HepG2 (cell line): ENCODE measurements at regions not wholly inside any gene's neighbourhood (a gene's known extent, or its start where the extent isn't known, plus 50 kb on each side); places are given as distances from the start of the nearest gene placed in this dataset.

Experiments
- BRD4 ChIP-seq: sonication (generic); formaldehyde crosslinking; IDR thresholded peaks from 2 replicates; pipeline ENCODE4 v1.4.0; 2020; ENCODE audit warnings: missing genetic modification reagents
- ELF4 ChIP-seq: sonication (generic); formaldehyde crosslinking; IDR thresholded peaks from 2 replicates; pipeline ENCODE4 v1.5.0; 2020; ENCODE audit warnings: missing genetic modification reagents, mild to moderate bottlenecking, moderate library complexity, borderline replicate concordance
- SNAPC2 ChIP-seq: sonication (generic); formaldehyde crosslinking; IDR thresholded peaks from 2 replicates; pipeline ENCODE4 v1.8.1; 2022; ENCODE audit warnings: mild to moderate bottlenecking, missing genetic modification reagents
- ZFX ChIP-seq: sonication (generic); formaldehyde crosslinking; IDR thresholded peaks from 2 replicates; pipeline ENCODE4 v1.4.0; 2020; ENCODE audit warnings: mild to moderate bottlenecking, low read depth, missing genetic modification reagents, moderate library complexity
- TF ChIP-seq, protein P1 (sequence below), 2 experiments: fragments of 450-650 bp in 1 of 2; sonication (generic) in 1 of 2; formaldehyde crosslinking in 1 of 2; IDR thresholded peaks; 2 replicates each; pipeline versions ENCODE4 v1.6.1 to v1.8.0; 2016 to 2022; ENCODE audit warnings: antibody characterized with exemption in 1 of 2, mild to moderate bottlenecking in 1 of 2, missing genetic modification reagents in 1 of 2

DNA sequence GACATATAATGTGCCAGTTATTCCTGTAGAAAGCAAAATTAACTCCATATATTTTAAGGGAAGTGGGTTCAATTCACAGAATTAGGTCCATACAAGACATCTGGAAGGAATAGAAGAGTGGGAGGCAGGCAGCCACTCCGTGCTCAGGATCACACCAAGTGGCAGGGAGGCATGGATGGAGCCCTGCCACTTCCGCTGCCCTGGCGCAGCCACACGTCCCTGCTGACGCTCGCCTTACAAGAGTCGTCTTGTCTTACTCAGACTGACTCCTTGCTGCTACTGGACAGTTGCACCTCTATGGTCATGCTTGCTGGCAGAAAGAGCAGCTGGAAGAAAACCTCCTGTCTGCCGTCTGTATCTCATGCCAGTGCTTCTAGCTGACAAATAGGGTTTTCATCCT lies 579.9 kb upstream of the POM121L12 start (continued):
- TF ChIP-seq, protein P1, sequence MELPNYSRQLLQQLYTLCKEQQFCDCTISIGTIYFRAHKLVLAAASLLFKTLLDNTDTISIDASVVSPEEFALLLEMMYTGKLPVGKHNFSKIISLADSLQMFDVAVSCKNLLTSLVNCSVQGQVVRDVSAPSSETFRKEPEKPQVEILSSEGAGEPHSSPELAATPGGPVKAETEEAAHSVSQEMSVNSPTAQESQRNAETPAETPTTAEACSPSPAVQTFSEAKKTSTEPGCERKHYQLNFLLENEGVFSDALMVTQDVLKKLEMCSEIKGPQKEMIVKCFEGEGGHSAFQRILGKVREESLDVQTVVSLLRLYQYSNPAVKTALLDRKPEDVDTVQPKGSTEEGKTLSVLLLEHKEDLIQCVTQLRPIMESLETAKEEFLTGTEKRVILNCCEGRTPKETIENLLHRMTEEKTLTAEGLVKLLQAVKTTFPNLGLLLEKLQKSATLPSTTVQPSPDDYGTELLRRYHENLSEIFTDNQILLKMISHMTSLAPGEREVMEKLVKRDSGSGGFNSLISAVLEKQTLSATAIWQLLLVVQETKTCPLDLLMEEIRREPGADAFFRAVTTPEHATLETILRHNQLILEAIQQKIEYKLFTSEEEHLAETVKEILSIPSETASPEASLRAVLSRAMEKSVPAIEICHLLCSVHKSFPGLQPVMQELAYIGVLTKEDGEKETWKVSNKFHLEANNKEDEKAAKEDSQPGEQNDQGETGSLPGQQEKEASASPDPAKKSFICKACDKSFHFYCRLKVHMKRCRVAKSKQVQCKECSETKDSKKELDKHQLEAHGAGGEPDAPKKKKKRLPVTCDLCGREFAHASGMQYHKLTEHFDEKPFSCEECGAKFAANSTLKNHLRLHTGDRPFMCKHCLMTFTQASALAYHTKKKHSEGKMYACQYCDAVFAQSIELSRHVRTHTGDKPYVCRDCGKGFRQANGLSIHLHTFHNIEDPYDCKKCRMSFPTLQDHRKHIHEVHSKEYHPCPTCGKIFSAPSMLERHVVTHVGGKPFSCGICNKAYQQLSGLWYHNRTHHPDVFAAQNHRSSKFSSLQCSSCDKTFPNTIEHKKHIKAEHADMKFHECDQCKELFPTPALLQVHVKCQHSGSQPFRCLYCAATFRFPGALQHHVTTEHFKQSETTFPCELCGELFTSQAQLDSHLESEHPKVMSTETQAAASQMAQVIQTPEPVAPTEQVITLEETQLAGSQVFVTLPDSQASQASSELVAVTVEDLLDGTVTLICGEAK (IDR thresholded peaks at IDR 0.05), result no peak
- TF ChIP-seq, protein P1 (CRISPR knock-in tag; IDR thresholded peaks at IDR 0.05), result no peak
- TF ChIP-seq BRD4, result no peak
- TF ChIP-seq ELF4 (CRISPR knock-in tag), result no peak
- no peak for TF ChIP-seq SNAPC2
- TF ChIP-seq ZFX (CRISPR knock-in tag), result no peak
